Mucosa of gallbladder (tissue), 1 donor: ENCODE measurements at regions not wholly inside any gene's neighbourhood (a gene's known extent, or its start where the extent isn't known, plus 50 kb on each side); places are given as distances from the start of the nearest gene placed in this dataset.

Experiments
- DNase-seq: peaks from one replicate; pipeline ENCODE4 v3.0.0-alpha.2; 2020; ENCODE audit warnings: low spot score
- donor health status: DM: no; HTN: no; CAD: no.

DNA sequence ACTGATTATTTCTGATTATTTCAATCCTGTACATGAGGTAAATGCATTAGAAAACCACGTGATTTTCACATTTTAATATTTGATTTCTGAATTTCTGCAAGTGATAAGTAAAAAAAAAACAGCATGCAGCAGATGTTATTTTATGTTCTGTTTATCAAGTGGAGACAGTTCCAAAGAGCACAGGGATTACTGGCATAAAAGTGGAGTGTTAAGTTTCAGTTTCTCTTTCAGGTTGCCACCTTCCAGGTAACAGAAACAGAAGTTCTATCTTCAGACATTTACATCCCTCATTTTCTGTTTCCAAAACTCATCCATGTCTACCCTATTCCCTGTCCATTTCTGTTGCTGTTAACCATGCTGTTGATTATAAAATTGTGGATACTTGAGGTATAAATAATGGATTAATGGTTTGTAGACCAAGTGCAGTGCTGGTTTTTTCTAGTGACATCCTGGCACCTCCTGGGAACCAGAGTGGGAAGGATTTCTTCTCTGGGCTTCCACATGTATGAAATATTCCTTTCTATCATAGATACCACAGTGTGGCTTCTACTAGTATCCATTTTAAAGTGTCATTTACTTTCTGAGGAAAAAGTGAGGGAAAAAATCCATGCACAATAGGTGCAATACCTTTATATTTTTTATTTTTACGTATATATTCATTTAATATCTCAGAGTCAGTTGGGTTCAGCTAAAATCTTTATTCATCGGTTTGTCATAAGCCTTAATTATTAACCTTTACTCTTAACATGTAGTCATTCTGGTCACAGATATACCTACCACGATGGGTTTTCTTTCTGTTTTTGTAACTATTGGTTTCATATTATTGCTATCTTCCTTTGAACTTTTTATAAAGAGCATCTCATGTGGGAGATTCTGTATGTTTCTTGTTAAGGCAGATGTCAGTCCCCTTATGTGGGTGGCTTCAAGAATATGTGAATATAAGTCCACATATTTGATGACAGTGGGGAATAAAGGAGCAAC is 1010.0 kb downstream of the SQOR start:
- no peak for DNase-seq

DNA sequence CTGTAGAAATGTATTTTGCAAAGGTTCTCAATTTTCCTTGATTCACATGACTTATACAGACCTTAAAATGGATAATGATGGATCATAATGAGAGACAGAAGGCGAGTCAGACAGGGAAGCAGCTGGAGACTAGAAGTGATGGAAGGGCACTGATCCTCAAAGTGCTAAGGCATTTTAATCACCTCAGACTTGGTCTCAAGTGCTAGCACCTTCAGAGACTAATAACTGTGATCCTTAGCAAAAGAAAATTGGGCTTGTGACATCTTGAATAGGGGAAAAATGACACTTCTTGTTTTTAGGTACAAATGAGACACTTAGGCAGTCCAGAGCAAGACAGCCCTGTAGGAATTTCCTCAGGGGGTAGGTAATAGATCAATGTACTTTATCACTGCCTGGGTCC is 1011.7 kb downstream of the SQOR start:
- no peak for DNase-seq

DNA sequence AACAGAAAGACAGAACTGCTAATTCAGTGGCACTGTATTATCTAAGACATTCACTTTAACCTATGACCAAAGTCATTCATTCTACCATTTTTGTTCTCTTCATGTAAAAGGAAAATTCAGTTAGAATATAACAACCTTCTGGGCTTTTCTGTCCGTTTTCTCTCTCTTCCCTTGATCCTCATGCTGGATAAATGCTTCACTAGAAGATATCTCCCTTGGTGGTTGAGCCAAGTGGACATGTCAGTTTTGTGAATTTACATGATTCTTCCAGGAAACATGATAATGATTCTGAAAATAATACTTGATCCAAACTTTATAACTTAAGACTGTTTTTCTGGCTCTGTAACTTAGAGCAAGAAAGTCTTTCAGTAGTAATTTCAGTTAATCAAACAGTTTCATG is 1012.2 kb downstream of the SQOR start:
- DNase-seq = no peak

DNA sequence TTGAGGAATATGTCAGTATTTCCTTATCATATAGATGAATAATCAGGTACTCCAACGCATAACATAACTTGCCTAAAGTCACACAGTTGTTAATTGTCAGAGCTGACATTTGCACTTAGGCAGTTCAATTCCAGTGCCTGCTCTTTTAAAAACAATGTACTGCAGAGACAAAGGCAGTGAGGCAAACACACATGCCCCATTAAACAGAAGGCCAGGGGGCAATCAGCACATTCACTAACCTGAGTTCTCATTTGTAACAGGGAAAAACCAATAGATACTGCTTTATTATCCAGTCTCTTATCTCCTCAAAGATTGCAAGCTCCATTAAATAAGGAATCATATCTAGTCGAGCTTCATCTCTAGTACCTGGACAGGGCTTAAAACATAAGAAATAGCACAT is 1017.4 kb downstream of the SQOR start:
- DNase-seq = no peak

DNA sequence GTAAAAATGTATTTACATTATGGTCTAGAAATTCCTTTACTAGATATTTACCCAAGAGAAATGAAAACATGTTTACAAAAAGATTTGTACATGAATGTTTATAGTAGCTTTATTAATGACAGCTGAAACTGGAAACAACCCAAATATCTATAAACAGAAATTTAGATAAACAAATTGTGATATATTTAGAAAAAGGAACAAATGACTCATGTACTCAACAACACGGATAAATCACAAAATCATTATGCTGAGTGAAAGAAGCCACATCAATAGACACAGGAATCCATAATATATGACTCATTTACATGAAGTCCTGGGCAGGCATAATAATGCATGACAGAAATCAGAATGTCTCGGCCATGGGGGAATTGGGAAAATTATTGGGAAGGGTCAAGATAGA is 1020.2 kb downstream of the SQOR start:
- no peak for DNase-seq

DNA sequence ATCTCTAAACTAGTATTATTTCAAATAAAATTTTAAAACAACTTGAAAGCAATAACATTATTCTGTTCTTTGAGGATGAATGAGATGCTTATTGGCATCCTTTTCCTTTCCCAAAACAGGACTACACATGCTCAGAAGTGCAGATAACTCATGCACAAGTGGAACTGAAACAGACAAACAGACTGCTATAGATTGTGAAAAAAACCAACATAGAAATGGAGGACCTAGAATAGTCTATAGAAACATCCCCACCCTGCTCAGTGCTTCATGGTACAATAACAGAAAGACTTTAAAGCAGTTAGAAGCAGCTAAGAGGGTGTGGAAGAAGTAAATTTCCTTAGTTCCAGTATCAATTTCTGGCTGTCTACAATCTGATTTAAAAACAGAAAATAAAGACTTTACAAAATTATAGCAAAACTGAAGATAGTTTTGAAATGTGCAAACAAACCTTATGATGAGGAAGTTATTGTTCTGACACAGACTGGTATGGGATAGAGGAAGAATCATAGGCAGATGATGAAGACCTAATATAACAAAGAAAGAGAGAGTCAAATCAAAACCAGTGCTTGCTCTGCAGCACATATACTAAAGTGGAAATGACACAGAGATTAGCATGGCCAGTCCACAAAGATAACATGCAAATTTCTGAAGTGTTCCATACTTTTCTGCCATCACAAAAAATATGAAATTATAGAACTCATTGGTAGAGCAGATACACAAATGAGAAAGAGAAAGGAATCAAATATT is 1025.4 kb downstream of the SQOR start:
- no peak for DNase-seq

DNA sequence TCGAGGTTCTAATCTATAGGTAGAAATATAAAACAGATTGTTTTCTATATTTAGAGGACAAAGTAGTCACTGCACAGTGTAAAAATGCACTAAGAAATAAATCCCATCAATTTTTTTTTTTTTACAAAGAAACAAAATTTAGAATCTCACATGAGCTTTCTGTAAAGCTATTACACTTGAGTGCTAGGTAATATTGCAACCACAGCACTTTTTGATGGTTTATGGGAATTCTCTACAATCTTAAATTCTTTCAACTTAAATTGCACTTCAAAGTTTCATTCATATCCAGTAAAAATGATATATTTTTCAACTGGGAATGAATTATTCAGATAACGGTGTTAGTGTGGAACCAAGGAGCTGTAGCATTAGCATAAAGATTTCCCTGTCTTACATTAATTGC is 1035.4 kb downstream of the SQOR start:
- no peak for DNase-seq

DNA sequence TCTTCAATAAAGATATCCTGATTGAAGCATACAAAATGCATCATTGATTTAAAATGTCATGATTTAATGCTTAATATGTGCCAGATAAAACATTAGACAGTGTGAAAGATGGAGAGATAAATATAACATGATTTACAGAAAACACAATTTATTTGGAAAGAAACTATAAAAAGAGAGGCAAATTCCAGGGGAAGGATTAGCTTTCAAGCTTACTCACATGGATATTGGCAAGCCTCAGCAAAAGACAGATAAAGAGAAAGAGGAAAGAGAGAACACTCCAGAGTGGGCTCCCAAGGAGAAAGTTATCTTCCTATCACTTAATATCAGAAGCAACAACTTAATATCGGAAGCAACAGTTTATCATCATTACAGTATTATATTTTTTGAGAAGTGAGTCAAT is 1036.5 kb downstream of the SQOR start:
- DNase-seq = no peak

DNA sequence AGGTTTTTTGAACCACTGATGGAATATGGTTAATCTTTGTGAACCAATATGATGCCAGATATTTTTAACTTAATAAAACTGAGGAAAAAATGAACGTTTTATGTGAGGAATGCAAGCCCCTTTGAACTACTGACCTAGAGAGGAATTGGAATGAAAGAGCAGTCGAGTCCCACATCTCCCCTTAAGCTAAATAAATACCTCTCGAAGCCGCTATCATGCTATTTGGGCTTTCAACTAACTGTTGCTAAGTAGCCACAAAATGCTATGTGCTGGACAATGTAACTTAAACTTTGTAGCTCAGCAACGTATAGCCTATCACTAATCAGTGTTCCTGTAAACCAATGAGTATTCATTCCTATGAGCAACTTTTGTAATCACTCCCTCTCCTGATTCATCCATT is 1037.2 kb downstream of the SQOR start:
- DNase-seq = no peak

DNA sequence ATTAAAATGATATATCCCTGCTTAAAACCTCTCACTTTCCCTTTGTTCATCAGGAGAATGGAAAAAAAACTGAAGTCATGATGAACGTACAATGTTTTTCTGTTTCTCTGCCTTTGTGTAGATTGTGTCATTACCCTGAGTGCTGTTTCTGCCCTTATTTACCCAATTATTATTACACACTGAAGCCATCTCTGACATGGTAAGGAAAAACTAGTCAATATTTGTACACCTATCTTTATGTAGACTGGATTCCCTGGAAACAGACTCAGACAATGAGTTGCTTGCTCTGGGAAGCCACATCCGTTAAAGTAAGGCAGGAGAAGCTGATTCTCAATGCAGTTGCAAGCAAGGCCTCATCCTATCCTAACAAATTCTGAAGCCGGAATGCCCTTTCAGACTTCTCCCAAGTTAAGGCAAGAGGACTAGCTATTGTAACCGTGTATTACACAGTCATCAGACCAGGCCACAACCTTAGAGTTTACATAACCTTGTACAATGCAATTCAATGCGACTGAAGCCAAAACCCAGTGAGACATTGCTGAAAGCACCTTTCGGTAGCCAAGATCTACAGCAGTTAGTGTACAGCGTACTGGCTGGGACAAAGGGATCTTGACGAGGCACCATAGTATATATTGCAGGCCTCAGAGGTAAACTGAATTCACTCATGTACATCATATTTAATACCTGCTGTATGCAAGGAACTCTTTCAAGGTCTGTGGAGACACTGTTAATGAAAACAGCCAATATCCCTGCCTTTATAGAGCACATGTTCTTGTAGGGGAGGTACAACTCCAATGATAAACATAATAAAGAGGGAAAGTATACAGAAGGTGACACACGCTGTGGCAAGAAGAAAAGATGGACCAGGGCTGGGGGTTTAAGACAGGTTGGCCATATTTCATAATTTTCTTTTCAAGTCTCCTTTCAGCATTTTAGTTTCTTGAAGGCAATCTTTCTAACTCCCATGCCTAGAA is 1040.8 kb upstream of the SEMA6D start:
- DNase-seq = no peak

DNA sequence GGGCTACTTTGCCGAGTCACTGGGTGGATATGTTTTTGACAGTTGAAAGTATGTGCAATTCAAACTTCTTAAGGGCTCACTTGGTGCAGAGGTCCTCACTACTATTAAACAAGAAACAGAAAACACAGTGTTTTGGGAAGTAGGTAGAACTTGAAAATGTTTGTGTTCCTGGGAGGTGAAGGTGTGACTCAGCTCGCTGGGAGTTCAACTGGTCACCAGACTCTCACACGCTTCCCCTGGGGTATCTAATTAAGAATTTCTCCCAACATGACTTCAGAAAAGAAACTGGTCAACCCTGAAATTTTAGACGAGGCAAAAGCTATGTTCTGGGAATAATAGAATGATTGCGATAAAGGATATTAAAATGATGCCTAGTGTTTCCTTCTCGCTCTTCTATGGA is 1039.8 kb upstream of the SEMA6D start:
- no peak for DNase-seq

DNA sequence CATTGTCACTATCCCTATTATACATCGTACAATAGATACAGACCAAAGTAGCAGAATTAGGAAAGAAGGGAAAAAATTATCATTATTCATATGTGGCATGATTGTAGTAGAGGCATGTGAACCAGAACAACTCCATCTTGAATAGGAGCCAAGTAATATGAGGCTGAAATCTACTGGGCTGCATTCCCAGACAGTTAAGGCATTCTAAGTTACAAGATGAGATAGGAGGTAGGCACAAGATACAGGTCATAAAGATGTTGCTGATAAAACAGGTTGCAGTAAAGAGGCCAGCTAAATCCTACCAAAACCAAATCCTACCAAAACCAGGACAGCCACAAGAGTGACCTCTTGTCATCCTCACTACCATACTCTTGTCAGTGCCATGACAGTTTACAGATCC is 1035.4 kb upstream of the SEMA6D start:
- DNase-seq = no peak

DNA sequence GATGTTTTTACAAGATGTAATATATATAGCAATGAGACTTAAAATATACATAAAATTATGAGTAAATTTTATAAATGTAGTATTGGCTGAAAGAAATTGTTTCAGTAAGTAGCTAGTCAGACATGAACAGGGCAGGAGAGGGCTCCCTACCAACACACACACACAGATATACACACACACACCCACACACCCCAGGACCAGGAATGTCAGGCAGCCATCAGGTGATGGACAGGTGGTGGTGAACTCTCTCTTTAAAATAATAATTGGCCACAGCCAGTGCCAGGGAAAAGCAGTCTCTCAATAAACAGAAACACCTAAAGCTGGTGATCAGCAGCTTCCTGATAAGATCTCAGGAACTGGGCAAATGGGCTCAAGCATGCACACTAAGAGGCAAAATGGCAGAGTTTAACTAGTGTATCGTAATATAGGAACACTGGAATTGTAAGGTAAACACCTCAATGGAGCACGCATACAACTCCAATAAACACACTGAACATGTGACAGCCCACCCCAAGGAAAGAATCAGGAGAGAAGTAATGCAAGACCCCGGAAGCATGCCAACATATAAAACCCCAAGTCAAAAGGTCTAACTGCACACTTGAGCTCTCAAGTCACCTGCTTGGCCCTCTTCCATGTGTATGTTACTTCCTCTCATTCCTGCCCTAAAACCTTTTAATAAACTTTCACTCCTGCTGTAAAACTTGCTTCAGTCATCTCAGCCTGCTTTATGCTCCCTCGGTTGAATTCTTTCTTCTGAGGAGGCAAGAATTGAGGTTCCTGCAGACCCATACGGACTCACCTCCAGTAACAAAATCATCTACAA is 1034.1 kb upstream of the SEMA6D start:
- DNase-seq = no peak

DNA sequence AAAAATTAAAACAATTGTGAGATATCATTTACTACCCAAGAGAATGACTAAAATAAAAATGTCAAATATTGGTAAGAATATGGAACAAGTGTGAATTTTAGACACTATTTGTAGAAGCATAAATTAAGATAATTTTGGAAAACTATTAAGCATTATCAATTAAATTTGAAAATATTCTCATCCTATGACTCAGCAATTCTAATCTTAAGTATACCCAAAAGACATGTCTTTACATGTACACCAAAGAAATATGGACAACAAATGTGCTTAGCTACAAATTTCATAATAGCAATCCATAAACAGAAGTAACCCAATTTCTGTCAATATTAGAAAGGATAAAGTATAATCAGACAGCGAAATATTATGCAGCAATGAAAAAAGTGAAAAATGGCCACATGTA is 1032.2 kb upstream of the SEMA6D start:
- DNase-seq = no peak

DNA sequence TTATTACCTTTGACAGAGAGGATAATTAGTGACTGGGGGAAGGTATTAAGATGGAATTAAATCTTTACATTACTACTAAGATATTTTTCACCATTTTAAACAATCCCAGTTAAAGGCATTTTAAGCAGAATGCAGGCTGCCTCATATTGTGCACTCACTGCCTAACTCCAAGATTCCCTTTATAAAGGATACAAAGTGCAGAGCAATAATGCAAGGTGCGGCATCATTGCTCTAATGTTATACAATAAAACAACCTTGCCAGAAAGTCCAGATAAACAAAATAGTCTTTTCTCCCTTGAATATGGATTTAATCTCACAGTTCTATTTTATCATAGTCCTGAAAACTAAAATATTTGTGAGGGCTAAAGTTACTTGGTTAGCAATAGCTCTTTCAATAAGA is 1031.6 kb upstream of the SEMA6D start:
- no peak for DNase-seq

DNA sequence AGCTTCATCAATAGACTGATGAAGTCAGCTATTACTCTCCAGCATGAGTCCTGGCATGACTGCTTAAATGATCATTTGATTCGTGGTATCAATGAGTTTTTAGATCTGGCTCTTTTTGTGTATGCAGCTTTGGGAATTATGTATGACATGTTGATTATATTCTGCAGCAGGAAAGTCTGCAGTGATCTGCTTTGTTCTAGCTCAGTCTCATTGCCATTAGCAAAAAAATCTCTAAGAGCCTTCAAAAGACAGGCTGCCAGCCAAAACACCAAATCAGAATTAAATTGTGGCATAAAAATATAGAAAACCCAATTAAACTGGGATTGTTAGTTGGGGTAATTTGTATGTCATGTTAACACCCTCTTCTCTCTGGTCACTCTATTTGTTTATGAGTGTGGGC is 1021.0 kb upstream of the SEMA6D start:
- DNase-seq = no peak

DNA sequence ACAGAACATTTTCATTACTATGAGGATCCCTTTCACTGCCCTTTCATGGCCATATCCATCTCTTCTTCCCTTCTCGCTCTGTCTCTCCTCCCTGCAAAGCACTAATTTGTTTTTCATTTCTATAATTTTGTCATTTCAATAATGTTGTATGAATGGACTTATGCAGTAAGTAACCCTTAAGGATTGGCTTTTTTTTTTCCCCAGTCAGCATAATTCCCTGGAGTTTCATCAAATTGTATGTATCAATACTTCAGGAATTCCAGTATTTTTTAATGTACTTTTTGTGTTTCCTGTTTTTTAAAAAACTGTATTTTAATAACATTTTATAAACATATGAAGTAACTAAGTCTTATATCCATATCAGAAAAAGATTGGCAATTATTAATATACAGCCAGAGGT is 1016.0 kb upstream of the SEMA6D start:
- DNase-seq = no peak

DNA sequence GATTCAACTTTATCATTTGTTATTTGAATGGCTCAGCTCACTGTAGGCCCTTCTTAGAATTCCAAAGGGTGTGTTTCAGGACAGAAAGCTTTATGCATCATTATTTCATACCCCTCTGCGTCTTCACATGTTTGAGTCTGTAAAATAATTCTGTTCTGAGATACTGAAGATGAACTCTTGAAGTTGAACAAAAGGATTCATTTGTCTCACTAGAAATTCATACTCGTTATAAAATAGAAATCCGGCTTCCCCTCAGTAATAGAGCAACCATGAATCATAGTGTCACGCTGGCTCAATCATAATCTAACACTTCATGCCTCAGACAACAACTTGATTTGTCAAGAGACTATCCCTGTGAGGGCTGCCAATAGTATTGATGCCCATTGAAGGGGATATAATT is 1015.4 kb upstream of the SEMA6D start:
- DNase-seq = no peak

DNA sequence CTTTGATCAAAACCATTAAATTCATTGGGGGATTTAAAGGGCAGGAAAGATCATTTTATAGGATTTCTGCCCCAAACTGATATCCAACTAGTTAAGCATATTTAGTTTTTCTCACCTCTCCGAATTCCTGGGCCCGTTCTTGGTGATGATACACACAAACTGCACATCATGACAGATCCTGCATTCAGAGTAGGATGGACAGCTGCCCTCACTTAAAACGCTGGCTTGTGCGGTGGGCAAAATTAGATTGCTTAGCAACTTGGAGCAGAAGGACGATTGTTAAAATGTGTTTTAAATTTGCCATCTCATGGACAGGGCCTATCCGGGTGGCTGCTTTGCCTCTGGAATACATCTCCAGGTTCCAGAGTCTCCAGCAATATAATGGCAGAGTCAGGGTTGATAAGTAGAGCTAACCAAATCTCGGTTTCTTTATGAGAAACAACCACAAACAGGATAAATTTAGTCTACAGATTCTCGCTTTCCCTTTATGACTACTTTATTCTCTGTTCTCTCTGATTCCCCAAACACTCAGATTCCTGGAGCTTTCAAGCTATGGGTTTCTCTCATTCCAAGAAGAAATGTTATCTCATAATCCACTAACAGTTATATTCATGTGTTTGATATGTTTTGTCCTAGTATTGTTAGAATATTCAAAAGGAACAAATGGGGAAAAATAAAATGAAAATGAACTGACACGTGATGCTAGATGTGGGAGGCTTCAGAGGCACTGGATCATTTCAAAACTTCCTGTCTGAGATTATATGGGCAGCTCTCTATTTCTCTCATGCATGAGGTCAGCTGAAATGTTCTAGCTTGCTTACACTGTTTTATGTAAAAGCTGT is 1014.1 kb upstream of the SEMA6D start:
- no peak for DNase-seq
